ENCODE measurements at regions not wholly inside any gene's neighbourhood (a gene's known extent, or its start where the extent isn't known, plus 50 kb on each side); places are given as distances from the start of the nearest gene placed in this dataset.
"Not testable (repeated sequence)": the region's sequence is repeated elsewhere in the genome, so short reads cannot be mapped to it uniquely, and the experiment has no call there.

DNA sequence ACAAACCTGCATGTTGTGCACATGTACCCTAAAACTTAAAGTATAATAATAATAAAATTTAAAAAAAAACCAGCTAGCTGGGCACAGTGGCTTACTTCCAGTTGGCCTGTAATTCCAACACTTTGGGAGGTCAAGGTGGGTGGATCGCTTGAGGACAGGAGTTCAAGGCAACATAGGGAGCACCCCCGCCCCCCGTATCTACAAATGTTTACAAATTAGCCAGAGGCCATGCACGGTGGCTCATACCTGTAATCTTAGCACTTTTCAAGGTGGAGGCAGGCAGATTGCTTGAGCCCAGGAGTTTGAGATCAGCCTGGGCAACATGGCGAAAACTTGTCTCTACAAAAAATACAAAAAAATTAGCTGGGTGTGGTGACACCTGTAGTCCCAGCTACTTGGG lies 58.3 kb upstream of the NXT1 start:
- TF ChIP-seq POLR2A (IDR thresholded peaks at IDR 0.05): not testable (repeated sequence)
- TF ChIP-seq, protein P1, sequence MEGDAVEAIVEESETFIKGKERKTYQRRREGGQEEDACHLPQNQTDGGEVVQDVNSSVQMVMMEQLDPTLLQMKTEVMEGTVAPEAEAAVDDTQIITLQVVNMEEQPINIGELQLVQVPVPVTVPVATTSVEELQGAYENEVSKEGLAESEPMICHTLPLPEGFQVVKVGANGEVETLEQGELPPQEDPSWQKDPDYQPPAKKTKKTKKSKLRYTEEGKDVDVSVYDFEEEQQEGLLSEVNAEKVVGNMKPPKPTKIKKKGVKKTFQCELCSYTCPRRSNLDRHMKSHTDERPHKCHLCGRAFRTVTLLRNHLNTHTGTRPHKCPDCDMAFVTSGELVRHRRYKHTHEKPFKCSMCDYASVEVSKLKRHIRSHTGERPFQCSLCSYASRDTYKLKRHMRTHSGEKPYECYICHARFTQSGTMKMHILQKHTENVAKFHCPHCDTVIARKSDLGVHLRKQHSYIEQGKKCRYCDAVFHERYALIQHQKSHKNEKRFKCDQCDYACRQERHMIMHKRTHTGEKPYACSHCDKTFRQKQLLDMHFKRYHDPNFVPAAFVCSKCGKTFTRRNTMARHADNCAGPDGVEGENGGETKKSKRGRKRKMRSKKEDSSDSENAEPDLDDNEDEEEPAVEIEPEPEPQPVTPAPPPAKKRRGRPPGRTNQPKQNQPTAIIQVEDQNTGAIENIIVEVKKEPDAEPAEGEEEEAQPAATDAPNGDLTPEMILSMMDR (IDR thresholded peaks at IDR 0.05): not testable (repeated sequence)

Data from heart left ventricle (tissue), 13 donors.